Suprapubic skin (tissue), 4 donors: ENCODE measurements at regions not wholly inside any gene's neighbourhood (a gene's known extent, or its start where the extent isn't known, plus 50 kb on each side); places are given as distances from the start of the nearest gene placed in this dataset.

Experiments used
- CTCF ChIP-seq, 2 donors: fragments of 200-600 bp in 1 of 2; fragments of 450-650 bp in 1 of 2; sonication (generic) in 1 of 2; IDR thresholded peaks; one replicate each; pipeline ENCODE4 v1.5.1; 2016 to 2019; ENCODE audit warnings: antibody characterized with exemption in 2 of 2, mild to moderate bottlenecking in 1 of 2, moderate library complexity in 1 of 2
- EP300 ChIP-seq: sonication (generic); formaldehyde crosslinking; IDR thresholded peaks from one replicate; pipeline ENCODE4 v1.6.1; 2017; ENCODE audit warnings: antibody characterized with exemption
- POLR2A ChIP-seq, 2 donors: fragments of 450-650 bp; IDR thresholded peaks; one replicate each; pipeline ENCODE4 v1.6.1; 2017; ENCODE audit warnings: antibody characterized with exemption in 2 of 2, mild to moderate bottlenecking in 2 of 2, moderate library complexity in 2 of 2
- POLR2AphosphoS5 ChIP-seq, 3 donors: sonication (generic); formaldehyde crosslinking; IDR thresholded peaks; one replicate each; pipeline ENCODE4 v1.6.1; 2017; ENCODE audit warnings: antibody characterized with exemption in 3 of 3

- TF ChIP-seq POLR2A (IDR thresholded peaks at IDR 0.05) (no peak), CTCF (IDR thresholded peaks at IDR 0.05) (no peak), EP300 (no peak), POLR2AphosphoS5 (IDR thresholded peaks at IDR 0.05) (peak in 1 of 3 donors; percentile 16)
Observed at GRCh38 chr11:100602716-100603115, 84.4 kb upstream of the ARHGAP42 start.
